Nephron progenitor cell (in vitro differentiated cells): ENCODE measurements at regions not wholly inside any gene's neighbourhood (a gene's known extent, or its start where the extent isn't known, plus 50 kb on each side); places are given as distances from the start of the nearest gene placed in this dataset.

Experiments
- DNase-seq: peaks from one replicate; pipeline ENCODE4 v3.0.0; 2021
- H3K27ac Mint-ChIP-seq: 2 replicates; pipeline ENCODE4 v1.8.0; 2021; ENCODE audit warnings: mild to moderate bottlenecking, moderate library complexity, mixed read lengths
- H3K27me3 Mint-ChIP-seq: 2 replicates; pipeline ENCODE4 v1.8.0; 2021; ENCODE audit warnings: mild to moderate bottlenecking, low read depth, mixed read lengths; ENCODE audit not compliant: poor library complexity
- H3K36me3 Mint-ChIP-seq: 2 replicates; pipeline ENCODE4 v1.8.0; 2021; ENCODE audit warnings: low read depth, mixed read lengths
- H3K4me1 Mint-ChIP-seq: 2 replicates; pipeline ENCODE4 v1.8.0; 2021; ENCODE audit warnings: mixed read lengths
- H3K4me3 Mint-ChIP-seq: 2 replicates; pipeline ENCODE4 v1.8.0; 2021; ENCODE audit warnings: mild to moderate bottlenecking, moderate library complexity, mixed read lengths
- H3K9me3 Mint-ChIP-seq: 2 replicates; pipeline ENCODE4 v1.8.0; 2021; ENCODE audit warnings: mild to moderate bottlenecking, moderate library complexity, mixed read lengths
- TF ChIP-seq, protein P1 (sequence below): fragments of 200-600 bp; sonication (generic); IDR thresholded peaks from 2 replicates; pipeline ENCODE4 v1.5.0; 2021; ENCODE audit warnings: antibody characterized with exemption

DNA sequence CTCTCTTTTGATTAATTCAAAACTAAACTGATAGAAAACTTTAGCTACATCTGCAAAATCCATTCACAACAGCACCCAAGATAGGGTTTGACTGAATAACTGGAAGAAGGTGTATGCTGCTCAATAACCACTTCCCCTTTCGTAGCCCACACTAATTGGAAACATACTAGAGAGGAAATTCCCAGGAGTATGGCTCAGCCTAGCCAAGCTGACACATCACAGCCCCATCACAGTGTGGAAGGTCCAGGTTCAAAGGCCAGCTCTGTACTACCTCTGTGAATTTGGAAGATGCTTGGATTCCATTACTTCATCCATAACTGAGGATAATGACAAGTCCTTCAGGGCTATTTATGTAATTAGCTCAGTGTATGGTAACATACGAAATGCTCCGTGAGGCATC is 185.4 kb downstream of the FBXO15 start:
- no peak overlapping the region for H3K4me3 Mint-ChIP-seq
- TF ChIP-seq, protein P1, sequence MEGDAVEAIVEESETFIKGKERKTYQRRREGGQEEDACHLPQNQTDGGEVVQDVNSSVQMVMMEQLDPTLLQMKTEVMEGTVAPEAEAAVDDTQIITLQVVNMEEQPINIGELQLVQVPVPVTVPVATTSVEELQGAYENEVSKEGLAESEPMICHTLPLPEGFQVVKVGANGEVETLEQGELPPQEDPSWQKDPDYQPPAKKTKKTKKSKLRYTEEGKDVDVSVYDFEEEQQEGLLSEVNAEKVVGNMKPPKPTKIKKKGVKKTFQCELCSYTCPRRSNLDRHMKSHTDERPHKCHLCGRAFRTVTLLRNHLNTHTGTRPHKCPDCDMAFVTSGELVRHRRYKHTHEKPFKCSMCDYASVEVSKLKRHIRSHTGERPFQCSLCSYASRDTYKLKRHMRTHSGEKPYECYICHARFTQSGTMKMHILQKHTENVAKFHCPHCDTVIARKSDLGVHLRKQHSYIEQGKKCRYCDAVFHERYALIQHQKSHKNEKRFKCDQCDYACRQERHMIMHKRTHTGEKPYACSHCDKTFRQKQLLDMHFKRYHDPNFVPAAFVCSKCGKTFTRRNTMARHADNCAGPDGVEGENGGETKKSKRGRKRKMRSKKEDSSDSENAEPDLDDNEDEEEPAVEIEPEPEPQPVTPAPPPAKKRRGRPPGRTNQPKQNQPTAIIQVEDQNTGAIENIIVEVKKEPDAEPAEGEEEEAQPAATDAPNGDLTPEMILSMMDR = no peak
- H3K27ac Mint-ChIP-seq = no peak overlapping the region
- no peaks in the 10 kb centered on the region for H3K36me3 Mint-ChIP-seq
- H3K27me3 Mint-ChIP-seq = peaks cover 8% of the 10 kb centered on the region
- no peaks in the 10 kb centered on the region for H3K4me1 Mint-ChIP-seq
- peaks cover 18% of the 10 kb centered on the region for H3K9me3 Mint-ChIP-seq
- no peak for DNase-seq

DNA sequence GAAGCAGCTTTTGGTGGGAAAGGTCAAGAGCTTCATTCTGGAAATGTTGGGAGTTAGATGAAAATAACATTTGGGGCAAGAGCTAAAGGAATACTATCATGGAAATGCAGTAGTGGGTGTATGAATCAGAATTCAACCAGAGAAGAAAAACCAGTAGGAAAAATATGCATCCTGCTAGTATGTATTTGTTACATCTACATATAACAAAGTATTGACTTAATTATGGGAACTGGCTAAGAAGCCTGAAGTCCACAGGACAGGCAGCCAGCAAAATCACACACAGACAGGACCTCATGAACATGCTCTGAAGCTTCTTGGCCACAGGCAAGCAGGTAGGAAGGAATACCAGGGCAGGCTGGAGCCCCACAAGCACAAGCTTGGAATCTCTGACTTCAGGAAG is 185.8 kb downstream of the FBXO15 start:
- Mint-ChIP-seq H3K36me3 (no peaks in the 10 kb centered on the region), H3K27me3 (peaks cover 8% of the 10 kb centered on the region), H3K9me3 (peaks cover 18% of the 10 kb centered on the region), H3K4me1 (no peaks in the 10 kb centered on the region), H3K27ac (no peak overlapping the region), H3K4me3 (no peak overlapping the region)
- no peak for DNase-seq
- TF ChIP-seq, protein P1 = no peak

DNA sequence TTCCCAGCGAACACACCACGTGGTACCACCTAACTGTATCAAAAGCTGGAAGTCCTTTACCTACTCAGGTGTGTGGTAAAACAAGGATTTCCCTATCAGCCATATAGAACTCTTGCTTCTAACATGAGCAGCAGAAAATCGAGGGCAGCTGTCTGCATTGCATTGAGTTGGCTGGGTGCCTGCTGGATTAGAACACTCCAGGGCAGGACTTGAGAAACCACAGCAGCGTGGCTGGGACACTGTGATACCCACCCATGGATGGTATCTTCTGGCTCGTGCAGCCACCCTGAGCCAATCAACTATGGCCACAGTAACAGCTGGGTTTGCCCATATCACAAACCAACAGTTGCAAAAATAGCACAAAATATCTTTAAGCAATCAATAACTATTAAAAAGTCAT is 188.3 kb downstream of the FBXO15 start:
- Mint-ChIP-seq H3K36me3 (no peaks in the 10 kb centered on the region), H3K27ac (no peak overlapping the region), H3K4me1 (no peaks in the 10 kb centered on the region), H3K27me3 (peaks cover 3% of the 10 kb centered on the region), H3K9me3 (peaks cover 14% of the 10 kb centered on the region), H3K4me3 (no peak overlapping the region)
- TF ChIP-seq, protein P1 = no peak
- no peak for DNase-seq

DNA sequence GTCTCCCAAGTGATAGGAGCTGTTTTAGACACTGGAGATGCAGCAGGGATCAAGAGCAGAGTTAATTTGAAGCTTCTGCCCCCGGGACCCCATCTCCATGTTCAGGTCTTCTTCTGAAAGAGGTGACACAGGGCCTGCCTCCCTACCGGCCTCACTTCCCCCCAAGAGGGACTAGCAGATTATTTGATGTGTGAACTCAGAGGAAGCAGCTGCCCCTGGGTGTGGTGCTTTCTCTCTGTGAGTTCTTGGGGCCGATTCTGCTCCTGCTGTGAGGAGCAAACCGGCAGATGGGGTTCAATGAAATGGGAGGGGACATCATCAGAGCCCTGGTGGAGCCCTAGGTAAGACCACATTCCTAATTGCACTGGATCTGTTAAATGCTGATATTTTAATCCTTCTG is 193.4 kb downstream of the FBXO15 start:
- H3K36me3 Mint-ChIP-seq = no peaks in the 10 kb centered on the region
- H3K4me1 Mint-ChIP-seq = no peaks in the 10 kb centered on the region
- peaks cover 20% of the 10 kb centered on the region for H3K9me3 Mint-ChIP-seq
- H3K27me3 Mint-ChIP-seq = peaks cover 8% of the 10 kb centered on the region
- DNase-seq = no peak
- H3K27ac Mint-ChIP-seq = no peak overlapping the region
- TF ChIP-seq, protein P1 = no peak
- no peak overlapping the region for H3K4me3 Mint-ChIP-seq

DNA sequence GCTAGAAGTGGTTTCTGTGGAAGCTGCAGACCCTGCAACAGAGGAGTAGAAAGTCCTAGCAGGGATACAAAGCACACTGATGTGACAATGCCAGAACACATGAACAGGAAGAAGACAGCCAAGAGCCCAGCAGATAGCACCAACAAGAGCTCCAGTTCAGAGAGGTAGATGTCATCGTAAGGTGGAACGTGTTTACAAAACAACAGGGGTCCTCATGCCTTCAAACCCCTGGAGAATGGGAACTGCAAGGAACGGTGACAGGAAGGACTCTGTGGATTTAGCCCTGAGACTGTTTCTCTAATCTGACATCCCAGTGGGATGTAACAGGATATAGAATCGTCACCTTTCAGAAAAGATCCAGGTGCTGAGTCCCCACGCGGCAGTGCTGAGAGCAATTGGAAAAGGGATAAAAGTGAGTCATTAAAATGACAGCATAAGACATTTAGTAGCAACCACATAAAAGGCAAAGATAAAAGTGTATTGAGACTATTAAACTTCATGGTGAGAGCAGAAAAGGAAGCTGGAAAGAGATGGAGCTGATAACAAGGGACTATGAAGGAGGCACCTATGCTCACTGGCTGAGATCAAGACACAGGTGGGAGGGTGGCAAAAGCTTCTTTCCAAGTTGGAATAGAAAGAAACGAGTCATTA is 195.2 kb downstream of the FBXO15 start:
- Mint-ChIP-seq H3K4me1 (peaks cover 12% of the 10 kb centered on the region), H3K4me3 (no peak overlapping the region), H3K27me3 (peaks cover 4% of the 10 kb centered on the region), H3K36me3 (no peaks in the 10 kb centered on the region), H3K9me3 (peaks cover 36% of the 10 kb centered on the region), H3K27ac (no peak overlapping the region)
- TF ChIP-seq, protein P1 = no peak
- DNase-seq = no peak

DNA sequence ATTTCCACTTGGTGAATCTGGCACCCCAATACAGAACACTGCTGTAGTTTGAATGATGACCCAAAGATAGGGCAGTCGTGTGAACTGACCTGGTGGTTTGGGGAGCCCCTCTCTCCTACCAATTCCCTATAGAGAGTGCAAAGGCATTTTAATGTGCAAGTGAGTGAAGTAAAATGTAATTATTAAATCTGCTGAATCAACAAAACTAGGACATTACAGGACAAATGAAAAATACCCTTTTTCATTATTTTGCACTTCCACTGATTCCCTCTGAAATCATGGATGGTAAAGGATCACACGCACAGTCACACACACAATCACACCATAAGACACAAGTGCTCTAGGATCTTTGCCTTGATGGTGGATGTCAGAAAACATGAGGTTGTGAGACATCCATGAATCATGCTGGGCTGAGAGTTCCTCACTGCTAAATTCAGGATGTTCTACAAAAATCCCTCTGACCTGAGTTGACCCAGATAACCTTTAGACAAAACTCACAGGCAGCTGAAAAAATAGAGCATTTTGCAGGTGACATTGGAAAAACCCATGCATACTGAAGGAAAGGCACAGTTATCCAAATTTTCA is 197.4 kb downstream of the FBXO15 start:
- Mint-ChIP-seq H3K36me3 (no peaks in the 10 kb centered on the region), H3K4me3 (no peak overlapping the region), H3K27me3 (peaks cover 4% of the 10 kb centered on the region), H3K27ac (no peak overlapping the region), H3K4me1 (peaks cover 26% of the 10 kb centered on the region), H3K9me3 (peaks cover 31% of the 10 kb centered on the region)
- DNase-seq = no peak
- TF ChIP-seq, protein P1 = no peak
